ENCODE measurements at regions not wholly inside any gene's neighbourhood (a gene's known extent, or its start where the extent isn't known, plus 50 kb on each side); places are given as distances from the start of the nearest gene placed in this dataset.

GRCh38 chr7:25541094-25541821, 313.0 kb upstream of the NPVF start:
- H3K9me3 ChIP-seq: no peaks in the 10 kb centered on the region
- no peaks in the 10 kb centered on the region for H3K4me1 ChIP-seq
- in situ Hi-C loops (cut with MboI; ENCODE audit: low sequenced_read_pairs in 4 of 4): no loop called here
- no peak for ATAC-seq
- H3K4me3 ChIP-seq: no peak overlapping the region
- no peak overlapping the region for H3K27ac ChIP-seq
- H3K27me3 ChIP-seq: no peaks in the 10 kb centered on the region
- DNase-seq: no peak
- intact Hi-C loops (cut with DNase I; ENCODE audit: low total_unique reads): no loop called here
- H3K36me3 ChIP-seq: no peaks in the 10 kb centered on the region
- TF ChIP-seq POLR2A (IDR thresholded peaks at IDR 0.05) (no peak), CTCF (IDR thresholded peaks at IDR 0.05 in 4 of 5, conservative IDR thresholded peaks at IDR 0.05 in 1 of 5) (no peak)

- Histone ChIP-seq H3K4me3 (no peak overlapping the region), H3K9me3 (no peaks in the 10 kb centered on the region), H3K36me3 (no peaks in the 10 kb centered on the region), H3K27ac (no peak overlapping the region), H3K27me3 (no peaks in the 10 kb centered on the region), H3K4me1 (no peaks in the 10 kb centered on the region)
- intact Hi-C loops (cut with DNase I; ENCODE audit: low total_unique reads) (no loop called here), in situ Hi-C loops (cut with MboI; ENCODE audit: low sequenced_read_pairs in 4 of 4) (no loop called here)
- TF ChIP-seq CTCF (IDR thresholded peaks at IDR 0.05 in 4 of 5, conservative IDR thresholded peaks at IDR 0.05 in 1 of 5) (no peak), POLR2A (IDR thresholded peaks at IDR 0.05) (no peak)
- DNase-seq: no peak
- ATAC-seq: no peak
Measured at GRCh38 chr7:25541877-25542276, 313.6 kb upstream of the NPVF start.

GRCh38 chr7:25543210-25543609, 314.9 kb upstream of the NPVF start:
- Histone ChIP-seq H3K4me1 (no peaks in the 10 kb centered on the region), H3K9me3 (no peaks in the 10 kb centered on the region), H3K4me3 (no peak overlapping the region), H3K36me3 (no peaks in the 10 kb centered on the region), H3K27ac (no peak overlapping the region), H3K27me3 (no peaks in the 10 kb centered on the region)
- intact Hi-C loops (cut with DNase I; ENCODE audit: low total_unique reads) (no loop called here), in situ Hi-C loops (cut with MboI; ENCODE audit: low sequenced_read_pairs in 4 of 4) (no loop called here)
- DNase-seq (no peak), ATAC-seq (no peak)
- TF ChIP-seq CTCF (IDR thresholded peaks at IDR 0.05 in 4 of 5, conservative IDR thresholded peaks at IDR 0.05 in 1 of 5) (no peak), POLR2A (IDR thresholded peaks at IDR 0.05) (no peak)

- Histone ChIP-seq H3K9me3 (no peaks in the 10 kb centered on the region), H3K4me3 (no peak overlapping the region), H3K36me3 (no peaks in the 10 kb centered on the region), H3K27ac (no peak overlapping the region), H3K27me3 (no peaks in the 10 kb centered on the region), H3K4me1 (no peaks in the 10 kb centered on the region)
- DNase-seq (no peak), ATAC-seq (no peak)
- in situ Hi-C loops (cut with MboI; ENCODE audit: low sequenced_read_pairs in 4 of 4) (no loop called here), intact Hi-C loops (cut with DNase I; ENCODE audit: low total_unique reads) (no loop called here)
- TF ChIP-seq CTCF (IDR thresholded peaks at IDR 0.05 in 4 of 5, conservative IDR thresholded peaks at IDR 0.05 in 1 of 5) (no peak), POLR2A (IDR thresholded peaks at IDR 0.05) (no peak)
Measured at GRCh38 chr7:25543798-25544197, 315.5 kb upstream of the NPVF start.

- intact Hi-C loops (cut with DNase I; ENCODE audit: low total_unique reads) (no loop called here), in situ Hi-C loops (cut with MboI; ENCODE audit: low sequenced_read_pairs in 4 of 4) (no loop called here)
- Histone ChIP-seq H3K9me3 (no peaks in the 10 kb centered on the region), H3K4me3 (no peak overlapping the region), H3K27ac (no peak overlapping the region), H3K4me1 (no peaks in the 10 kb centered on the region), H3K36me3 (no peaks in the 10 kb centered on the region), H3K27me3 (no peaks in the 10 kb centered on the region)
- TF ChIP-seq CTCF (IDR thresholded peaks at IDR 0.05 in 4 of 5, conservative IDR thresholded peaks at IDR 0.05 in 1 of 5) (no peak), POLR2A (IDR thresholded peaks at IDR 0.05) (no peak)
- no peak for ATAC-seq
- DNase-seq: no peak
Measured at GRCh38 chr7:25544254-25544653, 316.0 kb upstream of the NPVF start.

All from gastrocnemius medialis (tissue), 4 donors.